H1 (cell line): ENCODE measurements at regions not wholly inside any gene's neighbourhood (a gene's known extent, or its start where the extent isn't known, plus 50 kb on each side); places are given as distances from the start of the nearest gene placed in this dataset.
"Not testable (repeated sequence)": the region's sequence is repeated elsewhere in the genome, so short reads cannot be mapped to it uniquely, and the experiment has no call there.

Source experiments
- CTCF ChIA-PET: fragments of 300-600 bp; sonication (Branson Sonifier 250); formaldehyde crosslinking; loops from one replicate; lab custom pipeline; 2021; ENCODE audit not compliant: partially characterized antibody; lab: Charles Lee
- POLR2A ChIA-PET: fragments of 300-600 bp; sonication (Branson Sonifier 250); formaldehyde crosslinking; loops from one replicate; lab custom pipeline; 2021; ENCODE audit warnings: inconsistent platforms; ENCODE audit not compliant: partially characterized antibody; lab: Charles Lee
- DNase-seq, 2 experiments: peaks; one replicate each; pipeline versions ENCODE4 v3.0.0 to v3.0.0-alpha.2; 2010 to 2022; ENCODE audit warnings: low spot score in 2 of 2, low read depth in 1 of 2, mixed read lengths in 1 of 2
- FAIRE-seq: peaks from 2 replicates; lab custom pipeline; 2011; peaks lifted over from hg19 to GRCh38; lab: Jason Lieb, UNC
- H2AFZ ChIP-seq: 2 replicates; pipeline ENCODE4 v1.8.1; 2012; ENCODE audit warnings: low read length, inconsistent platforms
- H2AK5ac ChIP-seq: 2 replicates; pipeline ENCODE4 v1.6.1; 2013; ENCODE audit warnings: low read depth, low read length
- H2BK120ac ChIP-seq: replicated peaks from 2 replicates; pipeline ENCODE3; 2013; ENCODE audit warnings: low read depth, low read length, inconsistent platforms
- H2BK12ac ChIP-seq: 2 replicates; pipeline ENCODE4 v1.6.1; 2013; ENCODE audit warnings: low read depth, low read length
- H2BK15ac ChIP-seq: 2 replicates; pipeline ENCODE4 v1.6.1; 2013; ENCODE audit warnings: low read length
- H2BK20ac ChIP-seq: 2 replicates; pipeline ENCODE4 v1.6.1; 2013; ENCODE audit warnings: low read length
- H2BK5ac ChIP-seq: 2 replicates; pipeline ENCODE4 v1.6.1; 2013; ENCODE audit warnings: low read depth, low read length
- H3K14ac ChIP-seq: 2 replicates; pipeline ENCODE4 v1.6.1; 2013; ENCODE audit warnings: inconsistent platforms; ENCODE audit not compliant: insufficient read length
- H3K18ac ChIP-seq: 2 replicates; pipeline ENCODE4 v1.6.1; 2013; ENCODE audit warnings: low read length; ENCODE audit errors: extremely low read depth
- H3K23ac ChIP-seq: 2 replicates; pipeline ENCODE4 v1.6.1; 2013; ENCODE audit warnings: inconsistent platforms; ENCODE audit not compliant: insufficient read length
- H3K23me2 ChIP-seq: 2 replicates; pipeline ENCODE4 v1.6.1; 2013; ENCODE audit warnings: low read depth, low read length
- H3K27ac ChIP-seq: 2 replicates; pipeline ENCODE4 v1.6.1; 2011; ENCODE audit warnings: low read depth, low read length, inconsistent platforms
- H3K27me3 ChIP-seq, 4 experiments: replicated peaks in 1 of 4; 1 replicate in 1 of 4; 2 replicates in 3 of 4; pipeline versions ENCODE4 v1.6.1 to v1.8.1; 2011 to 2013; ENCODE audit warnings: low read length in 3 of 4, mild to moderate bottlenecking in 3 of 4, inconsistent platforms in 2 of 4, mixed read lengths in 2 of 4, moderate library complexity in 1 of 4; ENCODE audit not compliant: control insufficient read depth in 3 of 4, insufficient read depth in 3 of 4; ENCODE audit errors: extremely low read depth in 1 of 4
- H3K36me3 ChIP-seq, 4 experiments: 2 replicates each; pipeline versions ENCODE4 v1.6.1 to v1.8.1; 2011 to 2013; ENCODE audit warnings: mild to moderate bottlenecking in 4 of 4, low read length in 3 of 4, moderate library complexity in 2 of 4, control low read depth in 1 of 4, inconsistent platforms in 1 of 4; ENCODE audit not compliant: insufficient read depth in 4 of 4, control insufficient read depth in 2 of 4
- H3K4ac ChIP-seq: replicated peaks from 2 replicates; pipeline ENCODE3; 2013; ENCODE audit warnings: low read length, low read depth, mixed read lengths, inconsistent platforms; ENCODE audit not compliant: insufficient read length
- H3K4me1 ChIP-seq, 4 experiments: replicated peaks in 1 of 4; 1 replicate in 1 of 4; 2 replicates in 3 of 4; pipeline versions ENCODE4 v1.6.1 to v1.8.1; 2011 to 2013; ENCODE audit warnings: low read length in 3 of 4, inconsistent platforms in 2 of 4, mixed read lengths in 1 of 4; ENCODE audit not compliant: insufficient read depth in 4 of 4, control insufficient read depth in 3 of 4
- H3K4me2 ChIP-seq, 2 experiments: 2 replicates each; pipeline versions ENCODE4 v1.6.1 to v1.8.1; 2011 to 2013; ENCODE audit warnings: low read depth in 2 of 2, low read length in 2 of 2, control low read depth in 1 of 2, inconsistent platforms in 1 of 2, mild to moderate bottlenecking in 1 of 2; ENCODE audit not compliant: insufficient read depth in 1 of 2
- H3K4me3 ChIP-seq, 4 experiments: fragments of 200-600, 300-600 bp in 1 of 4; sonication (generic), shearing (Covaris generic), sonication (Bioruptor Twin) in 1 of 4; 2 replicates each; pipeline versions ENCODE4 v1.5.1 to v1.8.1; 2011 to 2016; ENCODE audit warnings: low read length in 4 of 4, low read depth in 3 of 4, control low read depth in 2 of 4, inconsistent platforms in 2 of 4, mild to moderate bottlenecking in 2 of 4, mixed read lengths in 1 of 4, moderate library complexity in 1 of 4; ENCODE audit not compliant: insufficient read depth in 2 of 4; ENCODE audit errors: extremely low read depth in 1 of 4
- H3K56ac ChIP-seq: replicated peaks from 2 replicates; pipeline ENCODE3; 2013; ENCODE audit warnings: low read depth, mild to moderate bottlenecking, mixed read lengths, low read length, inconsistent platforms; ENCODE audit not compliant: insufficient read length
- H3K79me1 ChIP-seq: 2 replicates; pipeline ENCODE4 v1.6.1; 2013; ENCODE audit warnings: low read depth, low read length, control low read depth
- H3K79me2 ChIP-seq, 2 experiments: 2 replicates each; pipeline versions ENCODE4 v1.6.1 to v1.8.1; 2012 to 2013; ENCODE audit warnings: low read length in 2 of 2, mild to moderate bottlenecking in 2 of 2, inconsistent platforms in 1 of 2; ENCODE audit not compliant: insufficient read depth in 2 of 2, control insufficient read depth in 1 of 2
- H3K9ac ChIP-seq, 4 experiments: replicated peaks in 1 of 4; 1 replicate in 1 of 4; 2 replicates in 3 of 4; pipeline versions ENCODE4 v1.6.1 to v1.8.1; 2011 to 2013; ENCODE audit warnings: low read depth in 3 of 4, low read length in 3 of 4, control low read depth in 2 of 4, mild to moderate bottlenecking in 2 of 4, moderate library complexity in 2 of 4, inconsistent platforms in 1 of 4; ENCODE audit errors: extremely low read depth in 1 of 4
- H3K9me3 ChIP-seq, 2 experiments: 2 replicates each; pipeline versions ENCODE4 v1.6.1 to v1.8.1; 2012 to 2013; ENCODE audit warnings: mild to moderate bottlenecking in 2 of 2, moderate library complexity in 2 of 2, control low read depth in 1 of 2, inconsistent platforms in 1 of 2, low read depth in 1 of 2, low read length in 1 of 2, mixed read lengths in 1 of 2; ENCODE audit not compliant: insufficient read depth in 2 of 2
- H4K20me1 ChIP-seq, 2 experiments: replicated peaks in 1 of 2; 2 replicates each; pipeline versions ENCODE3 to v1.8.1; 2011 to 2013; ENCODE audit warnings: inconsistent platforms in 2 of 2, low read length in 2 of 2, mild to moderate bottlenecking in 1 of 2; ENCODE audit not compliant: insufficient read depth in 2 of 2, control insufficient read depth in 1 of 2
- H4K5ac ChIP-seq: 2 replicates; pipeline ENCODE4 v1.6.1; 2013; ENCODE audit warnings: low read length, low read depth, mixed read lengths, inconsistent platforms; ENCODE audit not compliant: insufficient read length
- H4K8ac ChIP-seq: 2 replicates; pipeline ENCODE4 v1.8.0; 2013; ENCODE audit warnings: mild to moderate bottlenecking, moderate library complexity, low read length, inconsistent platforms; ENCODE audit not compliant: insufficient read depth; ENCODE audit errors: extremely low read depth
- H4K91ac ChIP-seq: replicated peaks from 2 replicates; pipeline ENCODE3; 2013; ENCODE audit warnings: low read length, mixed read lengths, inconsistent platforms; ENCODE audit not compliant: insufficient read length
- WGBS, 2 experiments: shearing (Covaris generic) in 1 of 2; methylation state at CpG; one replicate each; pipeline versions ENCODE4 v1.1.6 to v1.1.7; 2013 to 2015; ENCODE audit warnings: low lambda C conversion rate in 2 of 2, mixed read lengths in 2 of 2, inconsistent platforms in 1 of 2, low coverage in 1 of 2, missing lambda C conversion rate in 1 of 2; ENCODE audit not compliant: insufficient replicate concordance in 2 of 2, insufficient coverage in 1 of 2, insufficient read length in 1 of 2; ENCODE audit errors: extremely low coverage in 1 of 2, missing lambda C conversion rate in 1 of 2; 5-methylcytosine and 5-hydroxymethylcytosine counted together

DNA sequence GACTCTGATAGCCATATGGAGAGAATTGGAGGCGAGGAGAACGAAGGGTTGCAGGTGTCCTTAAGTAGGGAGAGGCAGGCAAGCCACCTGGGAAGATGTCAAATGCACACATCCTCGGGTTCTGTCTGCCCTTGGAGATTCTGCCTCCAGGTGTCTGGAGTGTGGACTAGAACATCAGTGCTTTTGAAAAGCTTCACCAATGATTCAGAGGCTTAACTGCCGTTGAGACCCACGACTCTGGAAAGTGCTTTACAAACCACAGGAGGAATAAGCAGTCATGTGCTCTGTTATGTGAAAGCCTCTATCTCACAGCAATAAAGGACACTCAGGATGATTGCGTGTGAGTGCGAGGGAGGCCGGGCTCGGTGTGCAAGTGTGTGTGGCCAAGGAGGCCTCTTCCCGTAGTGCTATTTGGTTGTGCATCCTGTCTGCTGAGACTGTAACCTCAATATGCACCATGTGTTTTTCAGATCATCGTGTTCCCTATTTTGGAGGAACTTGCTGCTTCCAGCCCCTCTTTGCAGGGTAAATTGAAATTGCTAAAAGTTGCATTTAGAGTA lies 100.9 kb downstream of the TBC1D26 start:
- H3K36me3 ChIP-seq, H3K18ac ChIP-seq, H3K4ac ChIP-seq, POLR2A ChIA-PET, H3K79me1 ChIP-seq, H3K9ac ChIP-seq, H2AK5ac ChIP-seq, H2BK12ac ChIP-seq, H4K8ac ChIP-seq, H3K56ac ChIP-seq, H3K23me2 ChIP-seq, H3K4me2 ChIP-seq, H3K79me2 ChIP-seq, H3K23ac ChIP-seq, H2BK5ac ChIP-seq, H3K14ac ChIP-seq, H3K4me1 ChIP-seq, H3K27ac ChIP-seq, H3K27me3 ChIP-seq, H4K5ac ChIP-seq, H2BK20ac ChIP-seq, H3K9me3 ChIP-seq, H3K4me3 ChIP-seq, H4K20me1 ChIP-seq, H2AFZ ChIP-seq, DNase-seq, H2BK120ac ChIP-seq, H2BK15ac ChIP-seq, FAIRE-seq, H4K91ac ChIP-seq, CTCF ChIA-PET: not testable (repeated sequence)
- WGBS, 2 experiments: 89% methylated on average over 11 of the region's 11 CpGs; no CpG with 5 or more reads in 1 of the 2 experiments

DNA sequence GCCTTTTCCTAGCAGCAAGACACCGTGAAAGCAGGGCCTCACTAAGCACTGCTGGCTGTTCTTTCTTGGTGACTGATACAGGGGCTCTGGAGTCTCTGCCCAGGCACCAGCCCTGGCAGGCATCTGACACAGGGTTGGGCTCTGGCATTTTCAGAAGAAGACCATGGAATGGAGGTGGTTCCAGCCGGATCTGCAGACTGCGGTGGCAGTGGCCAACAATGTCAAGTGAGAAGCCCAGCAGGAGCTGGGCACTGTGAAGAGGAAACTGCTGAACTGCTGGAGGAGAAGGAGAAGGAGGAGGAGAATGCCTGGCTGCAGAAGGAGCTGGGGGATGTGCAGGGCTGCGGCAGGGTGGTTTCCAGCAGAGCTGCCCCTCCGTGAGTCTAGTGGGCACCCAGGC lies 101.8 kb downstream of the TBC1D26 start:
- H2BK20ac ChIP-seq, H3K9ac ChIP-seq, H3K18ac ChIP-seq, H2BK5ac ChIP-seq, CTCF ChIA-PET, H3K79me2 ChIP-seq, H2BK120ac ChIP-seq, POLR2A ChIA-PET, H2BK15ac ChIP-seq, H3K14ac ChIP-seq, H3K23ac ChIP-seq, H3K27me3 ChIP-seq, H4K8ac ChIP-seq, H4K91ac ChIP-seq, H3K56ac ChIP-seq, H3K9me3 ChIP-seq, H2AK5ac ChIP-seq, H3K23me2 ChIP-seq, H3K4me2 ChIP-seq, H3K4ac ChIP-seq, H3K36me3 ChIP-seq, H3K27ac ChIP-seq, H4K5ac ChIP-seq, H2AFZ ChIP-seq, H3K4me1 ChIP-seq, DNase-seq, H2BK12ac ChIP-seq, H4K20me1 ChIP-seq, FAIRE-seq, H3K79me1 ChIP-seq, H3K4me3 ChIP-seq: not testable (repeated sequence)
- WGBS, 2 experiments: 90% methylated on average over 5 of the region's 5 CpGs; no CpG with 5 or more reads in 1 of the 2 experiments
